Tibial nerve (tissue), 4 donors: ENCODE measurements at regions not wholly inside any gene's neighbourhood (a gene's known extent, or its start where the extent isn't known, plus 50 kb on each side); places are given as distances from the start of the nearest gene placed in this dataset.

ENCODE experiments used
- DNase-seq, 2 donors: peaks; one replicate each; pipeline ENCODE4 v3.0.0-alpha.2; 2019; ENCODE audit warnings: low spot score in 2 of 2
- H3K27ac ChIP-seq, 4 donors: fragments of 200-600 bp; sonication (generic) in 3 of 4; one replicate each; pipeline ENCODE4 v1.5.1; 2017 to 2019; ENCODE audit warnings: mild to moderate bottlenecking in 1 of 4
- H3K27me3 ChIP-seq, 2 donors: fragments of 200-600 bp; sonication (generic) in 1 of 2; one replicate each; pipeline versions ENCODE4 v1.5.1 to v1.6.0; 2017 to 2019
- H3K36me3 ChIP-seq, 3 donors: fragments of 200-600 bp; sonication (generic); one replicate each; pipeline ENCODE4 v1.5.1; 2018 to 2019
- H3K4me1 ChIP-seq, 4 donors: fragments of 200-600 bp; sonication (generic) in 3 of 4; one replicate each; pipeline ENCODE4 v1.5.1; 2017 to 2019
- H3K4me3 ChIP-seq, 4 donors: fragments of 200-600 bp; sonication (generic) in 3 of 4; one replicate each; pipeline ENCODE4 v1.5.1; 2017 to 2019; ENCODE audit warnings: mild to moderate bottlenecking in 1 of 4, moderate library complexity in 1 of 4
- H3K9me3 ChIP-seq, 4 donors: fragments of 200-600 bp; sonication (generic) in 3 of 4; one replicate each; pipeline ENCODE4 v1.5.1; 2017 to 2019
- EP300 ChIP-seq, 2 donors: sonication (generic); formaldehyde crosslinking; IDR thresholded peaks; one replicate each; pipeline ENCODE4 v1.6.1; 2017; ENCODE audit warnings: antibody characterized with exemption in 2 of 2, mild to moderate bottlenecking in 1 of 2
- POLR2A ChIP-seq, 2 donors: fragments of 450-650 bp; IDR thresholded peaks; one replicate each; pipeline ENCODE4 v1.6.1; 2017; ENCODE audit warnings: antibody characterized with exemption in 2 of 2, mild to moderate bottlenecking in 2 of 2, moderate library complexity in 2 of 2
- WGBS, 2 donors: methylation state at CpG; one replicate each; pipeline ENCODE4 v1.1.5; 2018; 5-methylcytosine and 5-hydroxymethylcytosine counted together
- TF ChIP-seq, protein P1 (sequence below), 5 experiments: fragments of 200-600 bp in 3 of 5; fragments of 450-650 bp in 2 of 5; sonication (generic) in 3 of 5; IDR thresholded peaks; one replicate each; pipeline ENCODE4 v1.5.1; 2016 to 2019; ENCODE audit warnings: antibody characterized with exemption in 5 of 5, mild to moderate bottlenecking in 3 of 5, moderate library complexity in 2 of 5

DNA sequence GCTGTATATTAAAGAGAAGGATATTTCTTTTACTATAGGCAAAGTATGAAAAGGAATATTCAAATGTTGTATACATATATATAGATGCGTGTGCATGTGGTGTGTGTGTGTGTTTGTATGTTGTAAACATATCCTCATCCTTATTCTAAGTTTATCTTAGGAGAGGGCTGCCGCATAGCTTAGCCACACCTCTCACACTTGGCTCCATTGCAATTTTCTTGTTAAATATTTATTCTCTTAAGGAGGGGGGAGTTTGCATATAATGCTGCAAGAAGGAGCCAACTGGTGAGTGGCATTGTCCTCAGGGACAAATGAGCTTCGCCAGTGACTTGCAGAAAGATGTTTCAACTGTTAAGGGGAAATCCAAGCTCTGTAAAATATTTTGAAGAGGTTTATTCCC, 360.1 kb upstream of the RND3 start:
- Histone ChIP-seq H3K27ac (no peak overlapping the region), H3K36me3 (no peaks in the 10 kb centered on the region), H3K27me3 (no peaks in the 10 kb centered on the region), H3K9me3 (peaks cover 0 to 13% (median 0%) of the 10 kb centered on the region in 4 donors), H3K4me3 (no peak overlapping the region), H3K4me1 (peaks cover 0 to 3% (median 1%) of the 10 kb centered on the region in 4 donors)
- WGBS, 2 donors = 72 to 80% methylated on average over 3 of the region's 3 CpGs
- no peak for TF ChIP-seq EP300 (IDR thresholded peaks at IDR 0.05)
- TF ChIP-seq, protein P1, sequence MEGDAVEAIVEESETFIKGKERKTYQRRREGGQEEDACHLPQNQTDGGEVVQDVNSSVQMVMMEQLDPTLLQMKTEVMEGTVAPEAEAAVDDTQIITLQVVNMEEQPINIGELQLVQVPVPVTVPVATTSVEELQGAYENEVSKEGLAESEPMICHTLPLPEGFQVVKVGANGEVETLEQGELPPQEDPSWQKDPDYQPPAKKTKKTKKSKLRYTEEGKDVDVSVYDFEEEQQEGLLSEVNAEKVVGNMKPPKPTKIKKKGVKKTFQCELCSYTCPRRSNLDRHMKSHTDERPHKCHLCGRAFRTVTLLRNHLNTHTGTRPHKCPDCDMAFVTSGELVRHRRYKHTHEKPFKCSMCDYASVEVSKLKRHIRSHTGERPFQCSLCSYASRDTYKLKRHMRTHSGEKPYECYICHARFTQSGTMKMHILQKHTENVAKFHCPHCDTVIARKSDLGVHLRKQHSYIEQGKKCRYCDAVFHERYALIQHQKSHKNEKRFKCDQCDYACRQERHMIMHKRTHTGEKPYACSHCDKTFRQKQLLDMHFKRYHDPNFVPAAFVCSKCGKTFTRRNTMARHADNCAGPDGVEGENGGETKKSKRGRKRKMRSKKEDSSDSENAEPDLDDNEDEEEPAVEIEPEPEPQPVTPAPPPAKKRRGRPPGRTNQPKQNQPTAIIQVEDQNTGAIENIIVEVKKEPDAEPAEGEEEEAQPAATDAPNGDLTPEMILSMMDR (IDR thresholded peaks at IDR 0.05) = no peak
- TF ChIP-seq POLR2A (IDR thresholded peaks at IDR 0.05) = no peak
- no peak for DNase-seq

DNA sequence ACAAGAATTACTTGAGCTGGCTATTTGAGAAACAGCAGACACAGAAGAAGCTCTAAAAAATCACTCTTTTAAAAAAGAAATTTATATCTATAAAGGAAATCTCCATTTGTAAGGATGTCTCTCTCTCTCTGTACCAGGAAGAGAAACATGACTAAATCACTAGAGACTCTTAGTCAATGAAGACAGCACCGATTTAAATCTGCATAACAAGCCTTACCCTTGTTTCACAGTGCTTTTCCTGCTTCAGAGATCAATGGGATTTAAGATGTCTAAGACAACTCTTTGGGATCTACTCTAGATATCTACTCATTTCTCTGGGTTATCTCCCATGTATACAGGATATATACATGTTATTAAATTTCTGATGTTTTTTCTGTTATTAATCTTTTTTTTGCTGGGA, 359.2 kb upstream of the RND3 start:
- 67 to 71% methylated on average over 1 of the region's 1 CpG for WGBS, 2 donors
- no peak for DNase-seq
- TF ChIP-seq POLR2A (IDR thresholded peaks at IDR 0.05) (no peak), EP300 (IDR thresholded peaks at IDR 0.05) (no peak)
- TF ChIP-seq, protein P1 (IDR thresholded peaks at IDR 0.05) = no peak

DNA sequence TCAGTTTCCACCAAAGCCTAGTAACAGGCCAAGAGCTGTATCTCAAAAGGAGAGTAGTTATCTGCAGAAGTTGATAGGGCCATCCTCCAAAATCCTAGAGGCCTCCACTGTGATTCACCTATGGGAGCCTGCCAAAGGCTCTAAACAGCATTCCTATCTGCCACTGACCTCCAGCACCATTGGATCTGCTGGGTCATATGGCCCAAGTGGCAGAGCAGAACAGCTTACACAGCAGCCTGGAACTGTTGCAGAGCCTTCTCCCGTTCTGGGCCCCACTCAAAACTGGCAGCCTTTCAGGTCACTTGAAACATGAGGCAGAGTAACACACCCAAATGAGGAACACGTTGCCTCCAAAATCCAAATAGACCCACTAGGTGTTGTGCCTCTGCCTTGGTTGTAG, 345.2 kb upstream of the RND3 start:
- DNase-seq = no peak
- H3K4me3 ChIP-seq = no peak overlapping the region
- no peaks in the 10 kb centered on the region for H3K27me3 ChIP-seq
- H3K9me3 ChIP-seq = peaks cover 0 to 7% (median 0%) of the 10 kb centered on the region in 4 donors
- WGBS, 2 donors = 74 to 89% methylated on average over 2 of the region's 2 CpGs
- H3K36me3 ChIP-seq = no peaks in the 10 kb centered on the region
- TF ChIP-seq, protein P1 (IDR thresholded peaks at IDR 0.05) = no peak
- TF ChIP-seq POLR2A (IDR thresholded peaks at IDR 0.05) = no peak
- TF ChIP-seq EP300 (IDR thresholded peaks at IDR 0.05) = no peak
- H3K27ac ChIP-seq = no peak overlapping the region
- no peaks in the 10 kb centered on the region for H3K4me1 ChIP-seq

More for the DNA sequence above, 359.2 kb upstream of the RND3 start:
- Histone ChIP-seq H3K4me1 (peaks cover 0 to 2% (median 0%) of the 10 kb centered on the region in 4 donors), H3K36me3 (no peaks in the 10 kb centered on the region), H3K4me3 (no peak overlapping the region), H3K27ac (no peak overlapping the region), H3K27me3 (no peaks in the 10 kb centered on the region), H3K9me3 (peaks cover 0 to 13% (median 0%) of the 10 kb centered on the region in 4 donors)

DNA sequence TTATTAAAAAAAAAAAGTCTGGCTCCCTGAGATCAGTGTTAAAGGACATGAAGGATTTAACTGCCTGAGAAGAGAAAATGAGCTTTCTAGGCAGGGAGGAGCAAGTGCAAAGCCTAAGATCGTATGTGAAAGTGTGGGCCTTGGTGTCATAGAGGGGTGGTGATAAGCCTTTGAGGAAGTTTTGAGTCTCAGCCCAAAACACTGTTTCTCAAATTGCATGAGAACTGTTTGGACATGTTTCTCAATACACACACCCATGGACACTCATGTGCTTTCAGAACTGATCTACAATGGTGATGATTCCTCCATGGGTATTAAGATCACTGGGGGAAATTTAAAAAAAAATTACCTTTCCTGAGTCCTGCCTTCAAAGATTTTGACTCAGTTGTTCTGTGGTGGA, 336.7 kb upstream of the RND3 start:
- H3K27me3 ChIP-seq = no peaks in the 10 kb centered on the region
- DNase-seq = no peak
- 0 to 3% methylated on average over 1 of the region's 1 CpG for WGBS, 2 donors
- no peak overlapping the region for H3K27ac ChIP-seq
- H3K9me3 ChIP-seq = no peaks in the 10 kb centered on the region
- TF ChIP-seq POLR2A (IDR thresholded peaks at IDR 0.05) = no peak
- TF ChIP-seq, protein P1 (IDR thresholded peaks at IDR 0.05) = no peak
- TF ChIP-seq EP300 (IDR thresholded peaks at IDR 0.05) = no peak
- H3K4me1 ChIP-seq = no peaks in the 10 kb centered on the region
- no peak overlapping the region for H3K4me3 ChIP-seq
- H3K36me3 ChIP-seq = no peaks in the 10 kb centered on the region

- no peaks in the 10 kb centered on the region for H3K9me3 ChIP-seq
- H3K4me3 ChIP-seq = no peak overlapping the region
- no peaks in the 10 kb centered on the region for H3K36me3 ChIP-seq
- DNase-seq = no peak
- 85 to 90% methylated on average over 2 of the region's 2 CpGs for WGBS, 2 donors
- H3K27me3 ChIP-seq = no peaks in the 10 kb centered on the region
- TF ChIP-seq EP300 (IDR thresholded peaks at IDR 0.05) (no peak), POLR2A (IDR thresholded peaks at IDR 0.05) (no peak)
- TF ChIP-seq, protein P1 (IDR thresholded peaks at IDR 0.05) = no peak
- no peaks in the 10 kb centered on the region for H3K4me1 ChIP-seq
- H3K27ac ChIP-seq = no peak overlapping the region
Measured at GRCh38 chr2:150817422-150817821, 330.0 kb upstream of the RND3 start.
